Astrocyte (in vitro differentiated cells and primary cell): ENCODE measurements at regions not wholly inside any gene's neighbourhood (a gene's known extent, or its start where the extent isn't known, plus 50 kb on each side); places are given as distances from the start of the nearest gene placed in this dataset.

ENCODE experiments used
- DNase-seq: peaks from one replicate; pipeline ENCODE4 v3.0.0-alpha.2; 2010; ENCODE audit warnings: low read depth
- FAIRE-seq: peaks from 2 replicates; lab custom pipeline; 2011; peaks lifted over from hg19 to GRCh38; lab: Jason Lieb, UNC
- H2AFZ ChIP-seq: 2 replicates; pipeline ENCODE4 v1.6.0; 2012; ENCODE audit warnings: low read depth, low read length, inconsistent platforms
- H3K27ac ChIP-seq: 2 replicates; pipeline ENCODE4 v1.5.1; 2011; ENCODE audit warnings: low read depth, low read length, inconsistent platforms
- H3K27me3 ChIP-seq: 2 replicates; pipeline ENCODE4 v1.6.0; 2011; ENCODE audit warnings: low read length, inconsistent platforms; ENCODE audit not compliant: insufficient read depth
- H3K36me3 ChIP-seq: 2 replicates; pipeline ENCODE4 v1.5.1; 2011; ENCODE audit warnings: low read length, inconsistent platforms; ENCODE audit not compliant: insufficient read depth
- H3K4me1 ChIP-seq: 2 replicates; pipeline ENCODE4 v1.5.1; 2011; ENCODE audit warnings: low read length, inconsistent platforms; ENCODE audit not compliant: insufficient read depth
- H3K4me2 ChIP-seq: 2 replicates; pipeline ENCODE4 v1.6.0; 2012; ENCODE audit warnings: low read length, inconsistent platforms
- H3K4me3 ChIP-seq: 2 replicates; pipeline ENCODE4 v1.5.1; 2011; ENCODE audit warnings: low read depth, mild to moderate bottlenecking, low read length, inconsistent platforms; ENCODE audit not compliant: insufficient read depth
- H3K79me2 ChIP-seq: 2 replicates; pipeline ENCODE4 v1.6.0; 2012; ENCODE audit warnings: mild to moderate bottlenecking, low read length, inconsistent platforms; ENCODE audit not compliant: insufficient read depth
- H3K9ac ChIP-seq: 2 replicates; pipeline ENCODE4 v1.6.0; 2012; ENCODE audit warnings: mild to moderate bottlenecking, low read length, inconsistent platforms
- H3K9me3 ChIP-seq: 2 replicates; pipeline ENCODE4 v1.5.1; 2012; ENCODE audit warnings: low read depth, mild to moderate bottlenecking, low read length, inconsistent platforms; ENCODE audit not compliant: insufficient read depth
- H4K20me1 ChIP-seq: 2 replicates; pipeline ENCODE4 v1.6.0; 2012; ENCODE audit warnings: low read length, inconsistent platforms; ENCODE audit not compliant: insufficient read depth
- H3K27ac Mint-ChIP-seq: one replicate; pipeline ENCODE4 v1.8.0; 2021; ENCODE audit warnings: mild to moderate bottlenecking, mixed read lengths; ENCODE audit not compliant: unreplicated experiment
- H3K27me3 Mint-ChIP-seq: one replicate; pipeline ENCODE4 v1.8.0; 2021; ENCODE audit warnings: low read depth, mixed read lengths; ENCODE audit not compliant: unreplicated experiment
- H3K36me3 Mint-ChIP-seq: one replicate; pipeline ENCODE4 v1.8.0; 2021; ENCODE audit warnings: low read depth, mixed read lengths; ENCODE audit not compliant: unreplicated experiment
- H3K4me1 Mint-ChIP-seq: one replicate; pipeline ENCODE4 v1.8.0; 2021; ENCODE audit warnings: low read depth, mixed read lengths; ENCODE audit not compliant: unreplicated experiment
- H3K4me3 Mint-ChIP-seq: one replicate; pipeline ENCODE4 v1.8.0; 2021; ENCODE audit warnings: mild to moderate bottlenecking, moderate library complexity, mixed read lengths; ENCODE audit not compliant: unreplicated experiment
- H3K9me3 Mint-ChIP-seq: one replicate; pipeline ENCODE4 v1.8.0; 2021; ENCODE audit warnings: mild to moderate bottlenecking, mixed read lengths; ENCODE audit not compliant: unreplicated experiment
- CTCF ChIP-seq: IDR thresholded peaks from 2 replicates; pipeline ENCODE4 v1.5.1; 2011; ENCODE audit warnings: low read depth, mild to moderate bottlenecking, inconsistent platforms, low read length, moderate library complexity; ENCODE audit not compliant: insufficient read depth
- EZH2 ChIP-seq: IDR thresholded peaks from 2 replicates; pipeline ENCODE4 v1.6.1; 2012; ENCODE audit warnings: mild to moderate bottlenecking, low read length, inconsistent platforms; ENCODE audit not compliant: insufficient read depth

- Histone ChIP-seq H2AFZ (no peak overlapping the region), H3K4me2 (no peak overlapping the region), H3K4me1 (no peaks in the 10 kb centered on the region), H3K36me3 (no peaks in the 10 kb centered on the region), H3K27ac (no peak overlapping the region), H3K27me3 (no peaks in the 10 kb centered on the region), H3K9ac (no peak overlapping the region), H3K9me3 (peaks cover 5% of the 10 kb centered on the region), H3K4me3 (no peak overlapping the region), H4K20me1 (no peaks in the 10 kb centered on the region), H3K79me2 (no peaks in the 10 kb centered on the region)
- Mint-ChIP-seq H3K9me3 (no peaks in the 10 kb centered on the region), H3K27ac (no peak overlapping the region), H3K4me3 (no peak overlapping the region), H3K36me3 (no peaks in the 10 kb centered on the region), H3K4me1 (no peaks in the 10 kb centered on the region), H3K27me3 (no peaks in the 10 kb centered on the region)
- no peak for TF ChIP-seq EZH2
- no peak for TF ChIP-seq CTCF
- no peak for DNase-seq
- no peak for FAIRE-seq
Observed at GRCh38 chr1:104341944-104342343, 592.2 kb downstream of the AMY1C start.

- Histone ChIP-seq H3K4me2 (no peak overlapping the region), H3K27ac (no peak overlapping the region), H2AFZ (no peak overlapping the region), H3K27me3 (no peaks in the 10 kb centered on the region), H4K20me1 (no peaks in the 10 kb centered on the region), H3K4me1 (no peaks in the 10 kb centered on the region), H3K4me3 (no peak overlapping the region), H3K9me3 (no peaks in the 10 kb centered on the region), H3K9ac (no peak overlapping the region), H3K79me2 (no peaks in the 10 kb centered on the region), H3K36me3 (no peaks in the 10 kb centered on the region)
- Mint-ChIP-seq H3K27me3 (no peaks in the 10 kb centered on the region), H3K4me1 (no peaks in the 10 kb centered on the region), H3K27ac (no peak overlapping the region), H3K36me3 (no peaks in the 10 kb centered on the region), H3K9me3 (no peaks in the 10 kb centered on the region), H3K4me3 (no peak overlapping the region)
- DNase-seq (no peak), FAIRE-seq (no peak)
- TF ChIP-seq EZH2 (no peak), CTCF (no peak)
Observed at GRCh38 chr1:104348277-104348676, 598.6 kb downstream of the AMY1C start.

GRCh38 chr1:104353580-104353979, 603.9 kb downstream of the AMY1C start:
- H3K27me3 ChIP-seq = no peaks in the 10 kb centered on the region
- FAIRE-seq (no peak), DNase-seq (no peak)
- Mint-ChIP-seq H3K4me1 (no peaks in the 10 kb centered on the region), H3K4me3 (no peak overlapping the region), H3K27me3 (no peaks in the 10 kb centered on the region), H3K36me3 (no peaks in the 10 kb centered on the region), H3K27ac (no peak overlapping the region), H3K9me3 (no peaks in the 10 kb centered on the region)
- H3K4me2 ChIP-seq = no peak overlapping the region
- H3K36me3 ChIP-seq = no peaks in the 10 kb centered on the region
- no peaks in the 10 kb centered on the region for H4K20me1 ChIP-seq
- H3K27ac ChIP-seq = no peak overlapping the region
- no peaks in the 10 kb centered on the region for H3K9me3 ChIP-seq
- no peaks in the 10 kb centered on the region for H3K79me2 ChIP-seq
- no peaks in the 10 kb centered on the region for H3K4me1 ChIP-seq
- H3K4me3 ChIP-seq = no peak overlapping the region
- TF ChIP-seq CTCF (no peak), EZH2 (no peak)
- H2AFZ ChIP-seq = no peak overlapping the region
- H3K9ac ChIP-seq = no peak overlapping the region
